ENCODE measurements at regions not wholly inside any gene's neighbourhood (a gene's known extent, or its start where the extent isn't known, plus 50 kb on each side); places are given as distances from the start of the nearest gene placed in this dataset.

- WGBS, 2 experiments (ENCODE audit: extremely low coverage in 2 of 2, insufficient read length in 1 of 2) = 71% methylated on average over 1 of the region's 4 CpGs; no CpG with 5 or more reads in 1 of the 2 experiments
- Histone ChIP-seq H3K4me2 (ENCODE audit: low read depth, low read length) (no peak overlapping the region), H3K4me3 (ENCODE audit: insufficient read depth, low read depth, low read length) (no peak overlapping the region), H3K4me1 (ENCODE audit: control insufficient read depth, insufficient read depth, low read length) (no peaks in the 10 kb centered on the region), H2AFZ (replicated peaks; ENCODE audit: low read length, poor library complexity) (no peak overlapping the region), H4K5ac (ENCODE audit: low read depth, low read length) (no peak overlapping the region), H2AK5ac (ENCODE audit: low read depth, low read length) (no peak overlapping the region), H3K4ac (ENCODE audit: low read depth, low read length) (no peak overlapping the region), H4K20me1 (ENCODE audit: insufficient read depth, low read length) (no peaks in the 10 kb centered on the region), H3K9me3 (ENCODE audit: control insufficient read depth, insufficient read depth, low read length) (no peaks in the 10 kb centered on the region), H3K27ac (ENCODE audit: insufficient read depth, low read length) (no peak overlapping the region), H3K18ac (ENCODE audit: low read depth, low read length) (no peak overlapping the region), H2AK9ac (replicated peaks; ENCODE audit: low read depth, low read length, poor library complexity) (no peak overlapping the region), H2BK120ac (ENCODE audit: low read depth, low read length) (no peak overlapping the region), H3K27me3 (ENCODE audit: control insufficient read depth, insufficient read depth, low read length) (no peaks in the 10 kb centered on the region), H3K36me3 (ENCODE audit: control insufficient read depth, insufficient read depth, low read length) (no peaks in the 10 kb centered on the region), H3K14ac (replicated peaks; ENCODE audit: low read depth, low read length) (no peak overlapping the region), H3K9me1 (ENCODE audit: insufficient read depth, low read length) (no peaks in the 10 kb centered on the region), H4K91ac (ENCODE audit: insufficient read depth, low read depth, low read length) (no peak overlapping the region), H4K8ac (ENCODE audit: low read depth in 2 of 2, low read length in 2 of 2) (no peak overlapping the region), H3K79me1 (ENCODE audit: low read depth in 1 of 2, low read length in 2 of 2) (no peaks in the 10 kb centered on the region), H3K9ac (ENCODE audit: low read depth, low read length) (no peak overlapping the region), H3K23ac (ENCODE audit: low read depth, low read length) (no peak overlapping the region), H3K56ac (ENCODE audit: extremely low read depth, insufficient read depth, low read length) (no peak overlapping the region), H2BK20ac (ENCODE audit: low read depth, low read length) (no peak overlapping the region), H2BK15ac (ENCODE audit: low read depth, low read length) (no peak overlapping the region), H2BK5ac (ENCODE audit: low read depth, low read length, poor library complexity, severe bottlenecking) (no peak overlapping the region)
- intact Hi-C loops (cut with micrococcal nuclease) (no loop called here), dilution Hi-C loops (cut with HindIII; ENCODE audit: low sequenced_read_pairs, unreplicated experiment) (no loop called here), in situ Hi-C loops (cut with MboI; ENCODE audit: low sequenced_read_pairs) (no loop called here)
- TF ChIP-seq, protein P1, sequence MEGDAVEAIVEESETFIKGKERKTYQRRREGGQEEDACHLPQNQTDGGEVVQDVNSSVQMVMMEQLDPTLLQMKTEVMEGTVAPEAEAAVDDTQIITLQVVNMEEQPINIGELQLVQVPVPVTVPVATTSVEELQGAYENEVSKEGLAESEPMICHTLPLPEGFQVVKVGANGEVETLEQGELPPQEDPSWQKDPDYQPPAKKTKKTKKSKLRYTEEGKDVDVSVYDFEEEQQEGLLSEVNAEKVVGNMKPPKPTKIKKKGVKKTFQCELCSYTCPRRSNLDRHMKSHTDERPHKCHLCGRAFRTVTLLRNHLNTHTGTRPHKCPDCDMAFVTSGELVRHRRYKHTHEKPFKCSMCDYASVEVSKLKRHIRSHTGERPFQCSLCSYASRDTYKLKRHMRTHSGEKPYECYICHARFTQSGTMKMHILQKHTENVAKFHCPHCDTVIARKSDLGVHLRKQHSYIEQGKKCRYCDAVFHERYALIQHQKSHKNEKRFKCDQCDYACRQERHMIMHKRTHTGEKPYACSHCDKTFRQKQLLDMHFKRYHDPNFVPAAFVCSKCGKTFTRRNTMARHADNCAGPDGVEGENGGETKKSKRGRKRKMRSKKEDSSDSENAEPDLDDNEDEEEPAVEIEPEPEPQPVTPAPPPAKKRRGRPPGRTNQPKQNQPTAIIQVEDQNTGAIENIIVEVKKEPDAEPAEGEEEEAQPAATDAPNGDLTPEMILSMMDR (conservative IDR thresholded peaks at IDR 0.05; ENCODE audit: low read depth, low read length) = no peak
- TF ChIP-seq FOS (IDR thresholded peaks at IDR 0.05; ENCODE audit: low read depth, low read length) = no peak
- TF ChIP-seq MAZ (IDR thresholded peaks at IDR 0.05; ENCODE audit: borderline replicate concordance, low read depth, low read length) = no peak
- TF ChIP-seq CEBPB (IDR thresholded peaks at IDR 0.05; ENCODE audit: low read depth, low read length) = no peak
- no peak for TF ChIP-seq RCOR1 (IDR thresholded peaks at IDR 0.05; ENCODE audit: insufficient replicate concordance, low read length)
- TF ChIP-seq, protein P2, sequence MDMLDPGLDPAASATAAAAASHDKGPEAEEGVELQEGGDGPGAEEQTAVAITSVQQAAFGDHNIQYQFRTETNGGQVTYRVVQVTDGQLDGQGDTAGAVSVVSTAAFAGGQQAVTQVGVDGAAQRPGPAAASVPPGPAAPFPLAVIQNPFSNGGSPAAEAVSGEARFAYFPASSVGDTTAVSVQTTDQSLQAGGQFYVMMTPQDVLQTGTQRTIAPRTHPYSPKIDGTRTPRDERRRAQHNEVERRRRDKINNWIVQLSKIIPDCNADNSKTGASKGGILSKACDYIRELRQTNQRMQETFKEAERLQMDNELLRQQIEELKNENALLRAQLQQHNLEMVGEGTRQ (IDR thresholded peaks at IDR 0.05; ENCODE audit: low read depth, low read length) = no peak
- TF ChIP-seq BHLHE40 (IDR thresholded peaks at IDR 0.05; ENCODE audit: low read depth, low read length) = no peak
- no peak for TF ChIP-seq RAD21 (IDR thresholded peaks at IDR 0.05; ENCODE audit: low read length)
- TF ChIP-seq NFE2L2 (IDR thresholded peaks at IDR 0.05; ENCODE audit: low read depth, low read length) = no peak
- TF ChIP-seq MAFK (IDR thresholded peaks at IDR 0.05; ENCODE audit: low read depth, low read length) = no peak
- TF ChIP-seq POLR2A (IDR thresholded peaks at IDR 0.05; ENCODE audit: low read depth, low read length) = no peak
- no peak for ATAC-seq (ENCODE audit: low read depth)
- BruUV-seq (replicated peaks) = no TSS peak
- DNase-seq = no peak
- CTCF ChIA-PET = interaction anchor here (1.2 kb wide), 1 partner anchor 64 kb away, joined by 3 read pairs; no protein-coding TSS in a partner anchor
- POLR2A ChIA-PET (ENCODE audit: unreplicated experiment) = interaction anchor here (0.5 kb wide), 1 partner anchor 45 kb away, joined by 8 read pairs; no protein-coding TSS in a partner anchor
These were observed 522.7 kb upstream of the FZD8 start for GRCh38 chr10:36164556-36165504.

Measured in IMR-90 (cell line).